ENCODE measurements at regions not wholly inside any gene's neighbourhood (a gene's known extent, or its start where the extent isn't known, plus 50 kb on each side); places are given as distances from the start of the nearest gene placed in this dataset.

DNA sequence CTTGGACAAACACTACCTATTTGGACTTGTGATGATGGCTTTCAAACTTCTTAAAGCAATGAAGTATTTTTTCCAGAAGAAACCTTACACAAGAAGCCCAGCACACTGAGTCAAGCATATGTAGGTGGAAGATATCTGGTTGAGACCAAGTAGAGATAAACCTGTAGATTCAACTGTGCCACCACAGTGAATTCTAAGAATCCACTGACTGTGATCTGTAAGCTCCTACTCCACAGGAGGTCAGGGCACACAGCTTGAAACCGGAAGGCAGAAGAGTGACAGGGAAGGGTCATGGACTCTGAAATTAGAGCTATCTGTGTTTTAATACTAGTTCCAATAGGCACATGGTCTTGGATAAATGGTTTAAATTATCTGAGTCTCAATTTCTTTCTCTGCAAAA lies 404.5 kb downstream of the ETS1 start:
- TF ChIP-seq HOXA7 (CRISPR knock-in tag; IDR thresholded peaks at IDR 0.05) (no peak), EHMT2 (IDR thresholded peaks at IDR 0.05; ENCODE audit: low read depth) (no peak), POLR2A (IDR thresholded peaks at IDR 0.05; ENCODE audit: low read length) (no peak), GATA3 (IDR thresholded peaks at IDR 0.05; ENCODE audit: borderline replicate concordance) (no peak), CHD2 (IDR thresholded peaks at IDR 0.05; ENCODE audit: low read length, partially characterized antibody) (no peak), MAZ (IDR thresholded peaks at IDR 0.05; ENCODE audit: borderline replicate concordance, low read depth, low read length) (no peak), JUN (IDR thresholded peaks at IDR 0.05) (no peak), SREBF2 (IDR thresholded peaks at IDR 0.05) (no peak), ESRRA (IDR thresholded peaks at IDR 0.05; ENCODE audit: borderline replicate concordance, low read length) (no peak), POLR2AphosphoS2 (conservative IDR thresholded peaks at IDR 0.05; ENCODE audit: low read length) (no peak)
- TF ChIP-seq, protein P1, sequence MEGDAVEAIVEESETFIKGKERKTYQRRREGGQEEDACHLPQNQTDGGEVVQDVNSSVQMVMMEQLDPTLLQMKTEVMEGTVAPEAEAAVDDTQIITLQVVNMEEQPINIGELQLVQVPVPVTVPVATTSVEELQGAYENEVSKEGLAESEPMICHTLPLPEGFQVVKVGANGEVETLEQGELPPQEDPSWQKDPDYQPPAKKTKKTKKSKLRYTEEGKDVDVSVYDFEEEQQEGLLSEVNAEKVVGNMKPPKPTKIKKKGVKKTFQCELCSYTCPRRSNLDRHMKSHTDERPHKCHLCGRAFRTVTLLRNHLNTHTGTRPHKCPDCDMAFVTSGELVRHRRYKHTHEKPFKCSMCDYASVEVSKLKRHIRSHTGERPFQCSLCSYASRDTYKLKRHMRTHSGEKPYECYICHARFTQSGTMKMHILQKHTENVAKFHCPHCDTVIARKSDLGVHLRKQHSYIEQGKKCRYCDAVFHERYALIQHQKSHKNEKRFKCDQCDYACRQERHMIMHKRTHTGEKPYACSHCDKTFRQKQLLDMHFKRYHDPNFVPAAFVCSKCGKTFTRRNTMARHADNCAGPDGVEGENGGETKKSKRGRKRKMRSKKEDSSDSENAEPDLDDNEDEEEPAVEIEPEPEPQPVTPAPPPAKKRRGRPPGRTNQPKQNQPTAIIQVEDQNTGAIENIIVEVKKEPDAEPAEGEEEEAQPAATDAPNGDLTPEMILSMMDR (IDR thresholded peaks at IDR 0.05): no peak
- TF ChIP-seq, protein P2, sequence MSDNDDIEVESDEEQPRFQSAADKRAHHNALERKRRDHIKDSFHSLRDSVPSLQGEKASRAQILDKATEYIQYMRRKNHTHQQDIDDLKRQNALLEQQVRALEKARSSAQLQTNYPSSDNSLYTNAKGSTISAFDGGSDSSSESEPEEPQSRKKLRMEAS (IDR thresholded peaks at IDR 0.05): no peak
